SU-DHL-6 (cell line): ENCODE measurements at regions not wholly inside any gene's neighbourhood (a gene's known extent, or its start where the extent isn't known, plus 50 kb on each side); places are given as distances from the start of the nearest gene placed in this dataset.

Experiments used
- H2AFZ ChIP-seq: fragments of 200-600 bp; sonication (generic); 2 replicates; pipeline ENCODE4 v1.6.1; 2014; ENCODE audit warnings: low read depth, mild to moderate bottlenecking, moderate library complexity, mixed read lengths, antibody characterized with exemption, low read length; ENCODE audit not compliant: severe bottlenecking
- H3F3A ChIP-seq: fragments of 200-600 bp; shearing (Covaris generic); 2 replicates; pipeline ENCODE4 v1.6.0; 2016; ENCODE audit warnings: antibody characterized with exemption, mild to moderate bottlenecking; ENCODE audit not compliant: insufficient read depth
- H3K27ac ChIP-seq: fragments of 200-600 bp; sonication (generic); 2 replicates; pipeline ENCODE4 v1.5.1; 2016; ENCODE audit warnings: low read depth, mild to moderate bottlenecking, low read length, moderate library complexity, mixed read lengths
- H3K27me3 ChIP-seq: fragments of 200-600 bp; sonication (generic), shearing (Covaris generic); 2 replicates; pipeline ENCODE4 v1.6.0; 2014; ENCODE audit warnings: mild to moderate bottlenecking, low read length
- H3K36me3 ChIP-seq: fragments of 200-600 bp; sonication (generic); 2 replicates; pipeline ENCODE4 v1.6.1; 2014; ENCODE audit warnings: mild to moderate bottlenecking, low read length, mixed read lengths
- H3K4me2 ChIP-seq: fragments of 300-600, 200-600 bp; shearing (Covaris generic), sonication (generic); 2 replicates; pipeline ENCODE4 v1.6.0; 2014; ENCODE audit warnings: low read length, low read depth, mild to moderate bottlenecking; ENCODE audit not compliant: poor library complexity, severe bottlenecking
- H3K4me3 ChIP-seq: fragments of 200-600 bp; sonication (generic); 2 replicates; pipeline ENCODE4 v1.5.1; 2014; ENCODE audit warnings: antibody characterized with exemption, low read length, mild to moderate bottlenecking, mixed read lengths; ENCODE audit not compliant: insufficient read depth, poor library complexity, severe bottlenecking
- H3K79me2 ChIP-seq: fragments of 200-600 bp; sonication (generic); 2 replicates; pipeline ENCODE4 v1.6.1; 2014; ENCODE audit warnings: mild to moderate bottlenecking, low read length, moderate library complexity; ENCODE audit not compliant: insufficient read depth
- H3K9ac ChIP-seq: fragments of 200-600 bp; sonication (generic); 2 replicates; pipeline ENCODE4 v1.7.0; 2014; ENCODE audit warnings: mild to moderate bottlenecking, low read length
- H3K9me2 ChIP-seq: fragments of 200-600 bp; sonication (generic); replicated peaks from 2 replicates; pipeline ENCODE4 v1.6.1; 2014; ENCODE audit warnings: low read length; ENCODE audit not compliant: insufficient read depth
- H3K9me3 ChIP-seq: fragments of 200-600 bp; sonication (generic); 2 replicates; pipeline ENCODE4 v1.6.1; 2014; ENCODE audit warnings: low read length, mixed read lengths; ENCODE audit not compliant: insufficient read depth
- H4K20me1 ChIP-seq: fragments of 200-600 bp; sonication (generic); 2 replicates; pipeline ENCODE4 v1.6.1; 2014; ENCODE audit warnings: low read depth, mild to moderate bottlenecking, antibody characterized with exemption, low read length, moderate library complexity, mixed read lengths
- EZH2phosphoT487 ChIP-seq: fragments of 200-600 bp; sonication (generic), shearing (Covaris generic); conservative IDR thresholded peaks from 2 replicates; pipeline ENCODE4 v1.6.1; 2018; ENCODE audit warnings: mild to moderate bottlenecking, antibody characterized with exemption, low read length, moderate library complexity, mixed read lengths
- TF ChIP-seq, protein P1 (sequence below): fragments of 200-600 bp; sonication (generic); IDR thresholded peaks from one replicate; pipeline ENCODE4 v1.5.1; 2017; ENCODE audit warnings: antibody characterized with exemption, mild to moderate bottlenecking, low read length, moderate library complexity; ENCODE audit not compliant: insufficient read depth, poor library complexity, severe bottlenecking

DNA sequence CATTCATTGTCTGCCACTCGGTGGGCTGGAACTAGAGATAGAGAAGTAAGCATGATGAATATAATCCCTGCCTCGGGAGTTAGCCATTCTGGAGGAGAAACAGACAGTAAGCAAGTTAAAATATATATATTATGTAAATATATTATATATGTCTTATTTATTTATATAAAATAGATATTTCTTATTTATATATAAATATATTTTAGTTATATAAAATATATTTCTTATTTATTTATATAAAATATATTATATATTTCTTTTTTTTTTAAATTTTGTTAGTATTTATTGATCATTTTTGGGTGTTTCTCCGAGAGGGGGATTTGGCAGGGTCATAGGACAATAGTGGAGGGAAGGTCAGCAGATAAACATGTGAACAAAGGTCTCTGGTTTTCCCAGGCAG lies 78.1 kb upstream of the TBX5 start:
- H3K4me2 ChIP-seq = no peak overlapping the region
- no peak overlapping the region for H3K4me3 ChIP-seq
- no peak overlapping the region for H3K9ac ChIP-seq
- H3K36me3 ChIP-seq = no peaks in the 10 kb centered on the region
- no peak overlapping the region for H3K27ac ChIP-seq
- no peaks in the 10 kb centered on the region for H4K20me1 ChIP-seq
- no peaks in the 10 kb centered on the region for H3K79me2 ChIP-seq
- TF ChIP-seq EZH2phosphoT487 = no peak
- TF ChIP-seq, protein P1, sequence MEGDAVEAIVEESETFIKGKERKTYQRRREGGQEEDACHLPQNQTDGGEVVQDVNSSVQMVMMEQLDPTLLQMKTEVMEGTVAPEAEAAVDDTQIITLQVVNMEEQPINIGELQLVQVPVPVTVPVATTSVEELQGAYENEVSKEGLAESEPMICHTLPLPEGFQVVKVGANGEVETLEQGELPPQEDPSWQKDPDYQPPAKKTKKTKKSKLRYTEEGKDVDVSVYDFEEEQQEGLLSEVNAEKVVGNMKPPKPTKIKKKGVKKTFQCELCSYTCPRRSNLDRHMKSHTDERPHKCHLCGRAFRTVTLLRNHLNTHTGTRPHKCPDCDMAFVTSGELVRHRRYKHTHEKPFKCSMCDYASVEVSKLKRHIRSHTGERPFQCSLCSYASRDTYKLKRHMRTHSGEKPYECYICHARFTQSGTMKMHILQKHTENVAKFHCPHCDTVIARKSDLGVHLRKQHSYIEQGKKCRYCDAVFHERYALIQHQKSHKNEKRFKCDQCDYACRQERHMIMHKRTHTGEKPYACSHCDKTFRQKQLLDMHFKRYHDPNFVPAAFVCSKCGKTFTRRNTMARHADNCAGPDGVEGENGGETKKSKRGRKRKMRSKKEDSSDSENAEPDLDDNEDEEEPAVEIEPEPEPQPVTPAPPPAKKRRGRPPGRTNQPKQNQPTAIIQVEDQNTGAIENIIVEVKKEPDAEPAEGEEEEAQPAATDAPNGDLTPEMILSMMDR = no peak
- H3K9me2 ChIP-seq = no peaks in the 10 kb centered on the region
- no peaks in the 10 kb centered on the region for H3K9me3 ChIP-seq
- no peaks in the 10 kb centered on the region for H3K27me3 ChIP-seq
- H2AFZ ChIP-seq = no peak overlapping the region
- H3F3A ChIP-seq = no peaks in the 10 kb centered on the region

GRCh38 chr12:114481200-114481535 lies 75.2 kb upstream of the TBX5 start:
- H3K27ac ChIP-seq = no peak overlapping the region
- H3K4me2 ChIP-seq = no peak overlapping the region
- no peaks in the 10 kb centered on the region for H4K20me1 ChIP-seq
- no peaks in the 10 kb centered on the region for H3K9me3 ChIP-seq
- H3F3A ChIP-seq = no peaks in the 10 kb centered on the region
- no peaks in the 10 kb centered on the region for H3K9me2 ChIP-seq
- H3K4me3 ChIP-seq = no peak overlapping the region
- H3K27me3 ChIP-seq = no peaks in the 10 kb centered on the region
- no peaks in the 10 kb centered on the region for H3K79me2 ChIP-seq
- H3K9ac ChIP-seq = no peak overlapping the region
- H2AFZ ChIP-seq = no peak overlapping the region
- H3K36me3 ChIP-seq = no peaks in the 10 kb centered on the region
- no peak for TF ChIP-seq EZH2phosphoT487
- TF ChIP-seq, protein P1 = no peak

- Histone ChIP-seq H4K20me1 (no peaks in the 10 kb centered on the region), H3F3A (no peaks in the 10 kb centered on the region), H3K27me3 (no peaks in the 10 kb centered on the region), H3K79me2 (no peaks in the 10 kb centered on the region), H3K9me3 (no peaks in the 10 kb centered on the region), H3K4me3 (no peak overlapping the region), H3K4me2 (no peak overlapping the region), H3K36me3 (no peaks in the 10 kb centered on the region), H3K9me2 (no peaks in the 10 kb centered on the region), H2AFZ (no peak overlapping the region), H3K27ac (no peak overlapping the region), H3K9ac (no peak overlapping the region)
- TF ChIP-seq, protein P1 = no peak
- TF ChIP-seq EZH2phosphoT487 = no peak
Observed at GRCh38 chr12:114480337-114481199, 74.6 kb upstream of the TBX5 start.
